ENCODE measurements at regions not wholly inside any gene's neighbourhood (a gene's known extent, or its start where the extent isn't known, plus 50 kb on each side); places are given as distances from the start of the nearest gene placed in this dataset.

- DNase-seq (ENCODE audit: low spot score) = no peak
Measured at GRCh38 chr6:1551249-1551648, 58.5 kb upstream of the FOXC1 start.

- peak; percentile 66 for DNase-seq (ENCODE audit: low spot score)
Measured at GRCh38 chr6:1552296-1552761, 57.4 kb upstream of the FOXC1 start.

GRCh38 chr6:1553562-1554083 is 56.1 kb upstream of the FOXC1 start:
- DNase-seq (ENCODE audit: low spot score) = no peak

GRCh38 chr6:1554141-1554475 is 55.6 kb upstream of the FOXC1 start:
- peak; percentile 63 for DNase-seq (ENCODE audit: low spot score)

- DNase-seq (ENCODE audit: low spot score) = peak; percentile 100
Measured at GRCh38 chr6:1554476-1555310, 55.0 kb upstream of the FOXC1 start.

GRCh38 chr6:1558388-1558787 is 51.3 kb upstream of the FOXC1 start:
- no peak for DNase-seq (ENCODE audit: low spot score)
